ENCODE measurements at regions not wholly inside any gene's neighbourhood (a gene's known extent, or its start where the extent isn't known, plus 50 kb on each side); places are given as distances from the start of the nearest gene placed in this dataset.

DNA sequence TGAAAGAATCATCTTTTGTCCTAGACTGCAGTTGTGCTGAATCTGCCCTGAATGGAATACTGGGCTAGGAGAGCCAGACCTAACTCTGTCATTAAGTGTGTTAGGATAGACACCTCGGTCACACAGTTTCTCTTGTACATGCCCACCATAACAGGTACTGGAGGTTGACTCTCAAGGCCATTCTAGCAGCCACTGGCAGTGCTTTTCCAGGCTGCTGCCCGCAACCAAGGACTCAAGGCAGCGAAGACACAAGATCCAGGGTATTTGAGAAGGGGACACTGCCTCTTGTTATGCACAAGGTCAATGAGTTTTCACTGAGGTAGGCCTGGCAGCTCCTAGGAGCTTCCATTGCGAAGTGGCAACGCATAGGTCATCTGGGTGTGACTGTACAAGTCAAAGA, 70.6 kb upstream of the ZNF746 start (continued):
- TF ChIP-seq RBM39 (IDR thresholded peaks at IDR 0.05; ENCODE audit: low read depth, low read length, poor library complexity, severe bottlenecking): no peak
- TF ChIP-seq, protein P1, sequence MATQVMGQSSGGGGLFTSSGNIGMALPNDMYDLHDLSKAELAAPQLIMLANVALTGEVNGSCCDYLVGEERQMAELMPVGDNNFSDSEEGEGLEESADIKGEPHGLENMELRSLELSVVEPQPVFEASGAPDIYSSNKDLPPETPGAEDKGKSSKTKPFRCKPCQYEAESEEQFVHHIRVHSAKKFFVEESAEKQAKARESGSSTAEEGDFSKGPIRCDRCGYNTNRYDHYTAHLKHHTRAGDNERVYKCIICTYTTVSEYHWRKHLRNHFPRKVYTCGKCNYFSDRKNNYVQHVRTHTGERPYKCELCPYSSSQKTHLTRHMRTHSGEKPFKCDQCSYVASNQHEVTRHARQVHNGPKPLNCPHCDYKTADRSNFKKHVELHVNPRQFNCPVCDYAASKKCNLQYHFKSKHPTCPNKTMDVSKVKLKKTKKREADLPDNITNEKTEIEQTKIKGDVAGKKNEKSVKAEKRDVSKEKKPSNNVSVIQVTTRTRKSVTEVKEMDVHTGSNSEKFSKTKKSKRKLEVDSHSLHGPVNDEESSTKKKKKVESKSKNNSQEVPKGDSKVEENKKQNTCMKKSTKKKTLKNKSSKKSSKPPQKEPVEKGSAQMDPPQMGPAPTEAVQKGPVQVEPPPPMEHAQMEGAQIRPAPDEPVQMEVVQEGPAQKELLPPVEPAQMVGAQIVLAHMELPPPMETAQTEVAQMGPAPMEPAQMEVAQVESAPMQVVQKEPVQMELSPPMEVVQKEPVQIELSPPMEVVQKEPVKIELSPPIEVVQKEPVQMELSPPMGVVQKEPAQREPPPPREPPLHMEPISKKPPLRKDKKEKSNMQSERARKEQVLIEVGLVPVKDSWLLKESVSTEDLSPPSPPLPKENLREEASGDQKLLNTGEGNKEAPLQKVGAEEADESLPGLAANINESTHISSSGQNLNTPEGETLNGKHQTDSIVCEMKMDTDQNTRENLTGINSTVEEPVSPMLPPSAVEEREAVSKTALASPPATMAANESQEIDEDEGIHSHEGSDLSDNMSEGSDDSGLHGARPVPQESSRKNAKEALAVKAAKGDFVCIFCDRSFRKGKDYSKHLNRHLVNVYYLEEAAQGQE (IDR thresholded peaks at IDR 0.05; ENCODE audit: borderline replicate concordance in 1 of 2, low read depth in 1 of 2, low read length in 2 of 2): no peak
- TF ChIP-seq JUND (CRISPR knock-in tag; IDR thresholded peaks at IDR 0.05): no peak
- TF ChIP-seq, protein P2, sequence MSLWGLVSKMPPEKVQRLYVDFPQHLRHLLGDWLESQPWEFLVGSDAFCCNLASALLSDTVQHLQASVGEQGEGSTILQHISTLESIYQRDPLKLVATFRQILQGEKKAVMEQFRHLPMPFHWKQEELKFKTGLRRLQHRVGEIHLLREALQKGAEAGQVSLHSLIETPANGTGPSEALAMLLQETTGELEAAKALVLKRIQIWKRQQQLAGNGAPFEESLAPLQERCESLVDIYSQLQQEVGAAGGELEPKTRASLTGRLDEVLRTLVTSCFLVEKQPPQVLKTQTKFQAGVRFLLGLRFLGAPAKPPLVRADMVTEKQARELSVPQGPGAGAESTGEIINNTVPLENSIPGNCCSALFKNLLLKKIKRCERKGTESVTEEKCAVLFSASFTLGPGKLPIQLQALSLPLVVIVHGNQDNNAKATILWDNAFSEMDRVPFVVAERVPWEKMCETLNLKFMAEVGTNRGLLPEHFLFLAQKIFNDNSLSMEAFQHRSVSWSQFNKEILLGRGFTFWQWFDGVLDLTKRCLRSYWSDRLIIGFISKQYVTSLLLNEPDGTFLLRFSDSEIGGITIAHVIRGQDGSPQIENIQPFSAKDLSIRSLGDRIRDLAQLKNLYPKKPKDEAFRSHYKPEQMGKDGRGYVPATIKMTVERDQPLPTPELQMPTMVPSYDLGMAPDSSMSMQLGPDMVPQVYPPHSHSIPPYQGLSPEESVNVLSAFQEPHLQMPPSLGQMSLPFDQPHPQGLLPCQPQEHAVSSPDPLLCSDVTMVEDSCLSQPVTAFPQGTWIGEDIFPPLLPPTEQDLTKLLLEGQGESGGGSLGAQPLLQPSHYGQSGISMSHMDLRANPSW (CRISPR knock-in tag; IDR thresholded peaks at IDR 0.05; ENCODE audit: borderline replicate concordance): no peak
- no peak for TF ChIP-seq EED (CRISPR knock-in tag; IDR thresholded peaks at IDR 0.05)

DNA sequence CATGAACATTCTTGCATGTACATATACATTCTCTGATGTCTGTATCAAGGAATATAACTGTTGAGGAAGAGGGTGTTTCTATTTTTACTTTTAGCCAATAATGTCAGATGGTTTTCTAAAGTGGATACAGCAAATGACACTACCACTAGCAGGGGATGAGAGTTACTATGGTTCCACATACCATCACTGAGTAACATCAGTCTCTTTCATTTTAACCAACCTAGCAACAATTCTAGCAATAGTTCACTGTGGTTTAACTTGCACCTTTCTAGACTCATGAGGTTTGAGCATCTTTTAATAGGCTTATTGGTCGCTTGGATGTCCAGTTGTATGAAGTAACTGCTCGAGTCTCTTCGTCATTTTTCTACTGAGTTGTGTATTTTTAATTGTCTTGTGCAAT, 68.5 kb upstream of the ZNF746 start:
- in situ Hi-C loops (cut with HindIII; ENCODE audit: extremely low pct_ligation_motif_present, low pct_unique_long_range_greater_than_20kb): no loop called here
- Histone ChIP-seq H3K79me2 (ENCODE audit: insufficient read depth, low read length) (no peaks in the 10 kb centered on the region), H3K27me3 (ENCODE audit: control insufficient read depth in 1 of 2, insufficient read depth in 2 of 2, low read length in 2 of 2) (no peaks in the 10 kb centered on the region), H3K4me3 (replicated peaks in 1 of 3; ENCODE audit: insufficient read depth in 1 of 3, low read depth in 2 of 3, low read length in 3 of 3) (no peak overlapping the region), H3K9me3 (ENCODE audit: low read length) (no peaks in the 10 kb centered on the region; the same call in 1 of the 2 replicates), H3K9ac (ENCODE audit: insufficient read depth, low read depth, low read length) (no peak overlapping the region), H2AFZ (ENCODE audit: low read length) (no peak overlapping the region), H3K4me2 (ENCODE audit: low read depth, low read length) (no peak overlapping the region), H3K4me1 (ENCODE audit: insufficient read depth, low read length) (no peaks in the 10 kb centered on the region), H4K20me1 (ENCODE audit: insufficient read depth, low read length) (no peaks in the 10 kb centered on the region), H3K27ac (ENCODE audit: extremely low read length, insufficient read depth, low read length) (no peak overlapping the region), H3K36me3 (replicated peaks in 1 of 2; ENCODE audit: control insufficient read depth in 1 of 2, insufficient read depth in 2 of 2, low read length in 2 of 2) (peaks cover 0 to 27% of the 10 kb centered on the region in 2 experiments; a peak in 4 of 5 replicates)
- 98% methylated on average over 3 of the region's 3 CpGs for WGBS (ENCODE audit: low lambda C conversion rate)
- POLR2A ChIA-PET: no interaction called here
- BruUV-seq (replicated peaks): no TSS peak
- DNase-seq (ENCODE audit: low spot score): no peak
- CTCF ChIA-PET (ENCODE audit: low intra/inter-chr PET ratio, low total read pairs): no interaction called here
- FAIRE-seq: no peak
- intact Hi-C loops (cut with micrococcal nuclease; ENCODE audit: unreplicated experiment): no loop called here
- no peak for ATAC-seq
- TF ChIP-seq RARA (CRISPR knock-in tag; IDR thresholded peaks at IDR 0.05) (no peak), NAIF1 (CRISPR knock-in tag; IDR thresholded peaks at IDR 0.05; ENCODE audit: borderline replicate concordance) (no peak), MED1 (CRISPR knock-in tag; IDR thresholded peaks at IDR 0.05) (no peak), JARID2 (CRISPR knock-in tag; IDR thresholded peaks at IDR 0.05; ENCODE audit: insufficient replicate concordance) (no peak), ZNF331 (CRISPR knock-in tag; IDR thresholded peaks at IDR 0.05) (no peak), PHF21A (CRISPR knock-in tag; IDR thresholded peaks at IDR 0.05) (no peak), TP53 (CRISPR knock-in tag; conservative IDR thresholded peaks at IDR 0.05) (no peak)
- TF ChIP-seq, protein P3, sequence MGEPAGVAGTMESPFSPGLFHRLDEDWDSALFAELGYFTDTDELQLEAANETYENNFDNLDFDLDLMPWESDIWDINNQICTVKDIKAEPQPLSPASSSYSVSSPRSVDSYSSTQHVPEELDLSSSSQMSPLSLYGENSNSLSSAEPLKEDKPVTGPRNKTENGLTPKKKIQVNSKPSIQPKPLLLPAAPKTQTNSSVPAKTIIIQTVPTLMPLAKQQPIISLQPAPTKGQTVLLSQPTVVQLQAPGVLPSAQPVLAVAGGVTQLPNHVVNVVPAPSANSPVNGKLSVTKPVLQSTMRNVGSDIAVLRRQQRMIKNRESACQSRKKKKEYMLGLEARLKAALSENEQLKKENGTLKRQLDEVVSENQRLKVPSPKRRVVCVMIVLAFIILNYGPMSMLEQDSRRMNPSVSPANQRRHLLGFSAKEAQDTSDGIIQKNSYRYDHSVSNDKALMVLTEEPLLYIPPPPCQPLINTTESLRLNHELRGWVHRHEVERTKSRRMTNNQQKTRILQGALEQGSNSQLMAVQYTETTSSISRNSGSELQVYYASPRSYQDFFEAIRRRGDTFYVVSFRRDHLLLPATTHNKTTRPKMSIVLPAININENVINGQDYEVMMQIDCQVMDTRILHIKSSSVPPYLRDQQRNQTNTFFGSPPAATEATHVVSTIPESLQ (CRISPR knock-in tag; conservative IDR thresholded peaks at IDR 0.05): no peak
- TF ChIP-seq, protein P4, sequence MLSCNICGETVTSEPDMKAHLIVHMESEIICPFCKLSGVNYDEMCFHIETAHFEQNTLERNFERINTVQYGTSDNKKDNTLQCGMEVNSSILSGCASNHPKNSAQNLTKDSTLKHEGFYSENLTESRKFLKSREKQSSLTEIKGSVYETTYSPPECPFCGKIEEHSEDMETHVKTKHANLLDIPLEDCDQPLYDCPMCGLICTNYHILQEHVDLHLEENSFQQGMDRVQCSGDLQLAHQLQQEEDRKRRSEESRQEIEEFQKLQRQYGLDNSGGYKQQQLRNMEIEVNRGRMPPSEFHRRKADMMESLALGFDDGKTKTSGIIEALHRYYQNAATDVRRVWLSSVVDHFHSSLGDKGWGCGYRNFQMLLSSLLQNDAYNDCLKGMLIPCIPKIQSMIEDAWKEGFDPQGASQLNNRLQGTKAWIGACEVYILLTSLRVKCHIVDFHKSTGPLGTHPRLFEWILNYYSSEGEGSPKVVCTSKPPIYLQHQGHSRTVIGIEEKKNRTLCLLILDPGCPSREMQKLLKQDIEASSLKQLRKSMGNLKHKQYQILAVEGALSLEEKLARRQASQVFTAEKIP (CRISPR knock-in tag; IDR thresholded peaks at IDR 0.05; ENCODE audit: borderline replicate concordance): no peak

Measured in HepG2 (cell line).